IMR-90 (cell line): ENCODE measurements at regions not wholly inside any gene's neighbourhood (a gene's known extent, or its start where the extent isn't known, plus 50 kb on each side); places are given as distances from the start of the nearest gene placed in this dataset.

ENCODE experiments used
- ATAC-seq: fragments of 200-7000 bp; cut with Tn5 transposase; 2 replicates; pipeline ENCODE4 v1.9.1; 2020; ENCODE audit warnings: low read depth, mild to moderate bottlenecking, moderate library complexity
- BruUV-seq: library from RNA; stranded (reverse); fragments of 400-500 nt; replicated peaks from 2 replicates; lab custom pipeline; 2021; lab: Mats Ljungman, UMichigan
- CTCF ChIA-PET: fragments of 300-600 bp; formaldehyde crosslinking; extraction: SDS; loops from one replicate; lab custom pipeline; 2021; ENCODE audit warnings: antibody characterized with exemption; lab: Yijun Ruan, JAX
- POLR2A ChIA-PET: fragments of 300-600 bp; sonication (Branson Sonifier 250); formaldehyde crosslinking; loops from one replicate; lab custom pipeline; 2022; ENCODE audit warnings: antibody characterized with exemption; ENCODE audit not compliant: unreplicated experiment; lab: Charles Lee
- DNase-seq: peaks from one replicate; pipeline ENCODE4 v3.0.0; 2013
- H2AFZ ChIP-seq: replicated peaks from 2 replicates; pipeline ENCODE3; 2013; ENCODE audit warnings: low read length, mild to moderate bottlenecking; ENCODE audit not compliant: poor library complexity
- H2AK5ac ChIP-seq: 2 replicates; pipeline ENCODE4 v1.6.1; 2013; ENCODE audit warnings: low read depth, low read length, inconsistent platforms
- H2AK9ac ChIP-seq: replicated peaks from 2 replicates; pipeline ENCODE3; 2013; ENCODE audit warnings: mild to moderate bottlenecking, low read depth, low read length, moderate library complexity; ENCODE audit not compliant: poor library complexity
- H2BK120ac ChIP-seq: 2 replicates; pipeline ENCODE4 v1.6.1; 2013; ENCODE audit warnings: low read depth, low read length, inconsistent platforms
- H2BK15ac ChIP-seq: 3 replicates; pipeline ENCODE4 v1.6.1; 2013; ENCODE audit warnings: low read depth, low read length, inconsistent platforms
- H2BK20ac ChIP-seq: 2 replicates; pipeline ENCODE4 v1.6.1; 2013; ENCODE audit warnings: low read depth, mild to moderate bottlenecking, inconsistent platforms, low read length, moderate library complexity
- H2BK5ac ChIP-seq: 2 replicates; pipeline ENCODE4 v1.6.1; 2013; ENCODE audit warnings: mild to moderate bottlenecking, low read depth, low read length, inconsistent platforms; ENCODE audit not compliant: poor library complexity, severe bottlenecking
- H3K14ac ChIP-seq: replicated peaks from 2 replicates; pipeline ENCODE4 v1.6.1; 2013; ENCODE audit warnings: low read depth, low read length, inconsistent platforms
- H3K18ac ChIP-seq: 2 replicates; pipeline ENCODE4 v1.6.1; 2013; ENCODE audit warnings: low read depth, low read length, control low read depth
- H3K23ac ChIP-seq: 2 replicates; pipeline ENCODE4 v1.6.1; 2013; ENCODE audit warnings: low read depth, low read length, inconsistent platforms
- H3K27ac ChIP-seq: 2 replicates; pipeline ENCODE4 v1.5.1; 2013; ENCODE audit warnings: mild to moderate bottlenecking, control low read depth, low read length; ENCODE audit not compliant: insufficient read depth
- H3K27me3 ChIP-seq: 2 replicates; pipeline ENCODE4 v1.6.1; 2013; ENCODE audit warnings: low read length; ENCODE audit not compliant: control insufficient read depth, insufficient read depth
- H3K36me3 ChIP-seq: 2 replicates; pipeline ENCODE4 v1.6.1; 2013; ENCODE audit warnings: low read length, mixed read lengths; ENCODE audit not compliant: control insufficient read depth, insufficient read depth
- H3K4ac ChIP-seq: 2 replicates; pipeline ENCODE4 v1.6.1; 2013; ENCODE audit warnings: low read depth, low read length, inconsistent platforms
- H3K4me1 ChIP-seq: 2 replicates; pipeline ENCODE4 v1.6.1; 2013; ENCODE audit warnings: low read length, mixed read lengths; ENCODE audit not compliant: control insufficient read depth, insufficient read depth
- H3K4me2 ChIP-seq: 2 replicates; pipeline ENCODE4 v1.6.1; 2013; ENCODE audit warnings: low read depth, mild to moderate bottlenecking, control low read depth, low read length, moderate library complexity
- H3K4me3 ChIP-seq: 2 replicates; pipeline ENCODE4 v1.5.1; 2013; ENCODE audit warnings: low read depth, mild to moderate bottlenecking, control low read depth, low read length, moderate library complexity; ENCODE audit not compliant: insufficient read depth
- H3K56ac ChIP-seq: 2 replicates; pipeline ENCODE4 v1.6.1; 2013; ENCODE audit warnings: low read length, inconsistent platforms; ENCODE audit not compliant: insufficient read depth; ENCODE audit errors: extremely low read depth
- H3K79me1 ChIP-seq, 2 experiments: 2 replicates each; pipeline ENCODE4 v1.6.1; 2013; ENCODE audit warnings: low read length in 2 of 2, inconsistent platforms in 1 of 2, low read depth in 1 of 2
- H3K9ac ChIP-seq: 2 replicates; pipeline ENCODE4 v1.6.1; 2013; ENCODE audit warnings: low read depth, low read length, control low read depth
- H3K9me1 ChIP-seq: 2 replicates; pipeline ENCODE4 v1.6.1; 2013; ENCODE audit warnings: low read length, inconsistent platforms; ENCODE audit not compliant: insufficient read depth
- H3K9me3 ChIP-seq: 2 replicates; pipeline ENCODE4 v1.6.1; 2013; ENCODE audit warnings: low read length; ENCODE audit not compliant: control insufficient read depth, insufficient read depth
- H4K20me1 ChIP-seq: 2 replicates; pipeline ENCODE4 v1.6.1; 2013; ENCODE audit warnings: low read length, inconsistent platforms; ENCODE audit not compliant: insufficient read depth
- H4K5ac ChIP-seq: 2 replicates; pipeline ENCODE4 v1.6.1; 2013; ENCODE audit warnings: mild to moderate bottlenecking, low read depth, low read length, control low read depth
- H4K8ac ChIP-seq, 2 experiments: 2 replicates each; pipeline ENCODE4 v1.6.1; 2013; ENCODE audit warnings: low read depth in 2 of 2, low read length in 2 of 2, control low read depth in 1 of 2, inconsistent platforms in 1 of 2
- H4K91ac ChIP-seq: 2 replicates; pipeline ENCODE4 v1.6.1; 2013; ENCODE audit warnings: low read depth, low read length, inconsistent platforms; ENCODE audit not compliant: insufficient read depth
- BHLHE40 ChIP-seq: fragments of 150-350 bp; IDR thresholded peaks from 2 replicates; pipeline ENCODE4 v1.6.1; 2016; ENCODE audit warnings: mild to moderate bottlenecking, low read depth, low read length
- FOS ChIP-seq: fragments of 150-350 bp; IDR thresholded peaks from 2 replicates; pipeline ENCODE4 v1.6.1; 2016; ENCODE audit warnings: low read depth, low read length
- MAZ ChIP-seq: IDR thresholded peaks from 2 replicates; pipeline ENCODE4 v1.6.1; 2012; ENCODE audit warnings: low read depth, mild to moderate bottlenecking, low read length, improper control_type of control experiment, moderate library complexity, borderline replicate concordance
- MXI1 ChIP-seq: IDR thresholded peaks from 2 replicates; pipeline ENCODE4 v1.6.1; 2012; ENCODE audit warnings: low read depth, mild to moderate bottlenecking, low read length, moderate library complexity, borderline replicate concordance
- NFE2L2 ChIP-seq: fragments of 150-350 bp; IDR thresholded peaks from 2 replicates; pipeline ENCODE4 v1.6.1; 2016; ENCODE audit warnings: low read depth, mild to moderate bottlenecking, low read length
- RCOR1 ChIP-seq: IDR thresholded peaks from 2 replicates; pipeline ENCODE4 v1.6.1; 2012; ENCODE audit warnings: mild to moderate bottlenecking, low read length, improper control_type of control experiment; ENCODE audit not compliant: insufficient replicate concordance
- SMC3 ChIP-seq: fragments of 150-350 bp; IDR thresholded peaks from 2 replicates; pipeline ENCODE4 v1.6.1; 2016; ENCODE audit warnings: low read depth, mild to moderate bottlenecking, antibody characterized with exemption, low read length, moderate library complexity
- WGBS, 2 experiments: methylation state at CpG; one replicate each; pipeline versions ENCODE4 v1.1.5 to v1.1.7; 2013; ENCODE audit warnings: missing lambda C conversion rate in 2 of 2; ENCODE audit not compliant: insufficient read length in 1 of 2; ENCODE audit errors: extremely low coverage in 2 of 2; 5-methylcytosine and 5-hydroxymethylcytosine counted together
- dilution Hi-C: fragments of 300-500 bp; cut with HindIII; formaldehyde crosslinking; loops from one replicate; pipeline ENCODE4 v1.14.3; 2018; ENCODE audit warnings: low sequenced_read_pairs; ENCODE audit not compliant: unreplicated experiment
- in situ Hi-C: fragments of 300-500 bp; cut with MboI; formaldehyde crosslinking; loops from 3 replicates; pipeline ENCODE4 v1.14.3; 2019; ENCODE audit warnings: low sequenced_read_pairs, inconsistent platforms, mixed read lengths
- intact Hi-C: fragments of 100-400 bp; cut with micrococcal nuclease; formaldehyde crosslinking; loops from 2 replicates; pipeline ENCODE4 v1.10.0; 2022
- TF ChIP-seq, protein P1 (sequence below): fragments of 150-350 bp; IDR thresholded peaks from 2 replicates; pipeline ENCODE4 v1.6.1; 2016; ENCODE audit warnings: low read depth, mild to moderate bottlenecking, low read length, moderate library complexity, borderline replicate concordance
- TF ChIP-seq, protein P2 (sequence below): conservative IDR thresholded peaks from 2 replicates; pipeline ENCODE4 v1.5.1; 2012; ENCODE audit warnings: mild to moderate bottlenecking, low read depth, low read length, improper control_type of control experiment

DNA sequence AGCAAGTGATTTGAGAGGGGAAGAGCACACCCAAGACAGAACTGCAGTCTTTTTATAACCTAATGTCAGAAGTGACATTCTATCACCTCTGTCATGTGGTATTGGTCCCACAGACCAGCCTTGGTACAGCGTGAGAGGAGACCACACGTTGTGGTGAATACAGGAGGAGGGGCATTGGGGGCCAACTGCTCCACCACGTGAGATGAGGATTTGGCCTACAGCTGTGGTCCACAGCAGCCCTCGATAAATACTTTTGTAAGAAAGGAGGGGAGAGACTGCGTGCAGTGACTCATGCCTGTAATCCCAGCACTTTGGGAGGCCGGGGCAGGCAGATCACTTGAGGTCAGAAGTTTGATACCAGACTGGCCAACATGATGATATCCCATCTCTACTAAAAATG, 243.1 kb downstream of the FGFR2 start:
- Histone ChIP-seq H3K79me1 (no peaks in the 10 kb centered on the region), H3K14ac (no peak overlapping the region), H3K23ac (no peak overlapping the region), H3K4me2 (no peak overlapping the region), H3K18ac (no peak overlapping the region), H2AK5ac (no peak overlapping the region), H2BK5ac (no peak overlapping the region), H3K27me3 (no peaks in the 10 kb centered on the region), H2BK20ac (no peak overlapping the region), H2BK120ac (no peak overlapping the region), H3K4me1 (no peaks in the 10 kb centered on the region), H4K8ac (no peak overlapping the region), H3K4me3 (no peak overlapping the region), H4K20me1 (no peaks in the 10 kb centered on the region), H3K27ac (no peak overlapping the region), H3K9me3 (peaks cover 19% of the 10 kb centered on the region), H3K36me3 (no peaks in the 10 kb centered on the region), H3K9ac (no peak overlapping the region), H4K5ac (no peak overlapping the region), H2BK15ac (no peak overlapping the region), H2AK9ac (no peak overlapping the region), H2AFZ (no peak overlapping the region), H3K56ac (no peak overlapping the region), H3K4ac (no peak overlapping the region), H3K9me1 (no peaks in the 10 kb centered on the region), H4K91ac (no peak overlapping the region)
- intact Hi-C loops (no loop called here), in situ Hi-C loops (no loop called here), dilution Hi-C loops (no loop called here)
- no peak for DNase-seq
- CTCF ChIA-PET = no interaction called here
- 40% methylated on average over 1 of the region's 6 CpGs; no CpG with 5 or more reads in 1 of the 2 experiments for WGBS, 2 experiments
- BruUV-seq = no TSS peak
- no peak for TF ChIP-seq BHLHE40
- no peak for TF ChIP-seq NFE2L2
- TF ChIP-seq, protein P1, sequence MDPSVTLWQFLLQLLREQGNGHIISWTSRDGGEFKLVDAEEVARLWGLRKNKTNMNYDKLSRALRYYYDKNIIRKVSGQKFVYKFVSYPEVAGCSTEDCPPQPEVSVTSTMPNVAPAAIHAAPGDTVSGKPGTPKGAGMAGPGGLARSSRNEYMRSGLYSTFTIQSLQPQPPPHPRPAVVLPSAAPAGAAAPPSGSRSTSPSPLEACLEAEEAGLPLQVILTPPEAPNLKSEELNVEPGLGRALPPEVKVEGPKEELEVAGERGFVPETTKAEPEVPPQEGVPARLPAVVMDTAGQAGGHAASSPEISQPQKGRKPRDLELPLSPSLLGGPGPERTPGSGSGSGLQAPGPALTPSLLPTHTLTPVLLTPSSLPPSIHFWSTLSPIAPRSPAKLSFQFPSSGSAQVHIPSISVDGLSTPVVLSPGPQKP = no peak
- no peak for TF ChIP-seq FOS
- TF ChIP-seq, protein P2, sequence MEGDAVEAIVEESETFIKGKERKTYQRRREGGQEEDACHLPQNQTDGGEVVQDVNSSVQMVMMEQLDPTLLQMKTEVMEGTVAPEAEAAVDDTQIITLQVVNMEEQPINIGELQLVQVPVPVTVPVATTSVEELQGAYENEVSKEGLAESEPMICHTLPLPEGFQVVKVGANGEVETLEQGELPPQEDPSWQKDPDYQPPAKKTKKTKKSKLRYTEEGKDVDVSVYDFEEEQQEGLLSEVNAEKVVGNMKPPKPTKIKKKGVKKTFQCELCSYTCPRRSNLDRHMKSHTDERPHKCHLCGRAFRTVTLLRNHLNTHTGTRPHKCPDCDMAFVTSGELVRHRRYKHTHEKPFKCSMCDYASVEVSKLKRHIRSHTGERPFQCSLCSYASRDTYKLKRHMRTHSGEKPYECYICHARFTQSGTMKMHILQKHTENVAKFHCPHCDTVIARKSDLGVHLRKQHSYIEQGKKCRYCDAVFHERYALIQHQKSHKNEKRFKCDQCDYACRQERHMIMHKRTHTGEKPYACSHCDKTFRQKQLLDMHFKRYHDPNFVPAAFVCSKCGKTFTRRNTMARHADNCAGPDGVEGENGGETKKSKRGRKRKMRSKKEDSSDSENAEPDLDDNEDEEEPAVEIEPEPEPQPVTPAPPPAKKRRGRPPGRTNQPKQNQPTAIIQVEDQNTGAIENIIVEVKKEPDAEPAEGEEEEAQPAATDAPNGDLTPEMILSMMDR = no peak
- no peak for TF ChIP-seq RCOR1
- TF ChIP-seq MAZ = no peak
- no peak for TF ChIP-seq MXI1
- no peak for TF ChIP-seq SMC3
- ATAC-seq = no peak
- POLR2A ChIA-PET = no interaction called here
